ENCODE measurements at regions not wholly inside any gene's neighbourhood (a gene's known extent, or its start where the extent isn't known, plus 50 kb on each side); places are given as distances from the start of the nearest gene placed in this dataset.

GRCh38 chr13:34816908-34817665 lies 125.0 kb upstream of the NBEA start:
- TF ChIP-seq CTCF (IDR thresholded peaks at IDR 0.05; ENCODE audit: insufficient read depth, low read length, poor library complexity, severe bottlenecking), result no peak
- DNase-seq (ENCODE audit: extremely low read depth, insufficient read length), result no peak
- Histone ChIP-seq H3K36me3 (ENCODE audit: control insufficient read depth, insufficient read depth, low read length) (no peaks in the 10 kb centered on the region), H3K27me3 (replicated peaks; ENCODE audit: control insufficient read depth, insufficient read depth, low read length) (no peaks in the 10 kb centered on the region), H3K4me3 (replicated peaks; ENCODE audit: low read depth, low read length) (no peak overlapping the region)

GRCh38 chr13:34822650-34823049 lies 119.4 kb upstream of the NBEA start:
- no peak for DNase-seq (ENCODE audit: extremely low read depth, insufficient read length)
- TF ChIP-seq CTCF (IDR thresholded peaks at IDR 0.05; ENCODE audit: insufficient read depth, low read length, poor library complexity, severe bottlenecking), result no peak
- H3K36me3 ChIP-seq (ENCODE audit: control insufficient read depth, insufficient read depth, low read length), result no peaks in the 10 kb centered on the region
- H3K4me3 ChIP-seq (replicated peaks; ENCODE audit: low read depth, low read length), result no peak overlapping the region
- H3K27me3 ChIP-seq (replicated peaks; ENCODE audit: control insufficient read depth, insufficient read depth, low read length), result no peaks in the 10 kb centered on the region

- no peak for DNase-seq (ENCODE audit: extremely low read depth, insufficient read length)
- H3K36me3 ChIP-seq (ENCODE audit: control insufficient read depth, insufficient read depth, low read length), result no peaks in the 10 kb centered on the region
- H3K27me3 ChIP-seq (replicated peaks; ENCODE audit: control insufficient read depth, insufficient read depth, low read length), result no peaks in the 10 kb centered on the region
- H3K4me3 ChIP-seq (replicated peaks; ENCODE audit: low read depth, low read length), result no peak overlapping the region
- TF ChIP-seq CTCF (IDR thresholded peaks at IDR 0.05; ENCODE audit: insufficient read depth, low read length, poor library complexity, severe bottlenecking), result no peak
These were observed 115.6 kb upstream of the NBEA start for GRCh38 chr13:34826432-34826831.

- peak; percentile 27 for TF ChIP-seq CTCF (IDR thresholded peaks at IDR 0.05; ENCODE audit: insufficient read depth, low read length, poor library complexity, severe bottlenecking)
- Histone ChIP-seq H3K4me3 (replicated peaks; ENCODE audit: low read depth, low read length) (no peak overlapping the region), H3K27me3 (replicated peaks; ENCODE audit: control insufficient read depth, insufficient read depth, low read length) (no peaks in the 10 kb centered on the region), H3K36me3 (ENCODE audit: control insufficient read depth, insufficient read depth, low read length) (no peaks in the 10 kb centered on the region)
- DNase-seq (ENCODE audit: extremely low read depth, insufficient read length), result no peak
These were observed 108.4 kb upstream of the NBEA start for GRCh38 chr13:34833562-34834182.

GRCh38 chr13:34842466-34842865 lies 99.6 kb upstream of the NBEA start:
- H3K27me3 ChIP-seq (replicated peaks; ENCODE audit: control insufficient read depth, insufficient read depth, low read length), result no peaks in the 10 kb centered on the region
- H3K36me3 ChIP-seq (ENCODE audit: control insufficient read depth, insufficient read depth, low read length), result no peaks in the 10 kb centered on the region
- H3K4me3 ChIP-seq (replicated peaks; ENCODE audit: low read depth, low read length), result no peak overlapping the region
- peak; percentile 3 for DNase-seq (ENCODE audit: extremely low read depth, insufficient read length)
- TF ChIP-seq CTCF (IDR thresholded peaks at IDR 0.05; ENCODE audit: insufficient read depth, low read length, poor library complexity, severe bottlenecking), result no peak
